Keratinocyte (primary cell): ENCODE measurements at regions not wholly inside any gene's neighbourhood (a gene's known extent, or its start where the extent isn't known, plus 50 kb on each side); places are given as distances from the start of the nearest gene placed in this dataset.

Source experiments
- DNase-seq: peaks from one replicate; pipeline ENCODE4 v3.0.0-alpha.2; 2011; ENCODE audit warnings: low read depth, missing footprints, low spot score
- FAIRE-seq: peaks from 2 replicates; lab custom pipeline; 2011; peaks lifted over from hg19 to GRCh38; lab: Jason Lieb, UNC
- H2AFZ ChIP-seq: 2 replicates; pipeline ENCODE4 v1.6.0; 2012; ENCODE audit warnings: low read length, control low read depth, inconsistent platforms; ENCODE audit not compliant: control insufficient read depth
- H3K27ac ChIP-seq: 2 replicates; pipeline ENCODE4 v1.5.1; 2011; ENCODE audit warnings: low read length; ENCODE audit not compliant: control insufficient read depth, insufficient read depth
- H3K27me3 ChIP-seq: 3 replicates; pipeline ENCODE4 v1.6.0; 2011; ENCODE audit warnings: low read length; ENCODE audit not compliant: control insufficient read depth, insufficient read depth; ENCODE audit errors: extremely low read depth
- H3K36me3 ChIP-seq, 2 experiments: 2 replicates in 1 of 2; 3 replicates in 1 of 2; pipeline ENCODE4 v1.5.1; 2011; ENCODE audit warnings: low read length in 2 of 2, mild to moderate bottlenecking in 1 of 2; ENCODE audit not compliant: control insufficient read depth in 2 of 2, insufficient read depth in 2 of 2; ENCODE audit errors: extremely low read depth in 1 of 2
- H3K4me1 ChIP-seq: 3 replicates; pipeline ENCODE4 v1.5.1; 2011; ENCODE audit warnings: low read length; ENCODE audit not compliant: control insufficient read depth, insufficient read depth; ENCODE audit errors: extremely low read depth
- H3K4me2 ChIP-seq: 3 replicates; pipeline ENCODE4 v1.6.0; 2011; ENCODE audit warnings: low read depth, low read length; ENCODE audit not compliant: control insufficient read depth, insufficient read depth; ENCODE audit errors: extremely low read depth
- H3K4me3 ChIP-seq, 3 experiments: fragments of 200-600 bp in 1 of 3; sonication (generic) in 1 of 3; 2 replicates in 2 of 3; 3 replicates in 1 of 3; pipeline ENCODE4 v1.5.1; 2011 to 2016; ENCODE audit warnings: low read length in 3 of 3, mild to moderate bottlenecking in 3 of 3, control low read depth in 2 of 3, inconsistent platforms in 1 of 3, low read depth in 1 of 3, mixed read lengths in 1 of 3, mixed run types in 1 of 3, moderate library complexity in 1 of 3; ENCODE audit not compliant: control insufficient read depth in 2 of 3, insufficient read depth in 2 of 3; ENCODE audit errors: extremely low read depth in 1 of 3
- H3K79me2 ChIP-seq: 2 replicates; pipeline ENCODE4 v1.6.0; 2012; ENCODE audit warnings: low read length; ENCODE audit not compliant: control insufficient read depth, insufficient read depth
- H3K9ac ChIP-seq: 3 replicates; pipeline ENCODE4 v1.6.0; 2011; ENCODE audit warnings: low read length; ENCODE audit not compliant: control insufficient read depth, insufficient read depth; ENCODE audit errors: extremely low read depth
- H3K9me1 ChIP-seq: 3 replicates; pipeline ENCODE4 v1.6.0; 2011; ENCODE audit warnings: low read length; ENCODE audit not compliant: control insufficient read depth, insufficient read depth; ENCODE audit errors: extremely low read depth
- H3K9me3 ChIP-seq: 2 replicates; pipeline ENCODE4 v1.5.1; 2012; ENCODE audit warnings: low read depth, low read length; ENCODE audit not compliant: control insufficient read depth
- H4K20me1 ChIP-seq: 3 replicates; pipeline ENCODE4 v1.6.0; 2011; ENCODE audit warnings: low read length; ENCODE audit not compliant: control insufficient read depth, insufficient read depth; ENCODE audit errors: extremely low read depth
- EZH2 ChIP-seq: IDR thresholded peaks from one replicate; pipeline ENCODE4 v1.6.1; 2012; ENCODE audit warnings: inconsistent platforms, mild to moderate bottlenecking, low read length, moderate library complexity
- dilution Hi-C: fragments of 300-500 bp; cut with MboI; formaldehyde crosslinking; loops from one replicate; pipeline ENCODE4 v1.7.0; 2020; ENCODE audit warnings: low sequenced_read_pairs; ENCODE audit not compliant: extremely low pct_ligation_motif_present
- TF ChIP-seq, protein P1 (sequence below), 3 experiments: IDR thresholded peaks in 1 of 3; conservative IDR thresholded peaks in 1 of 3; optimal IDR thresholded peaks in 1 of 3; 2 replicates in 2 of 3; 3 replicates in 1 of 3; pipeline versions ENCODE3 to v1.5.1; 2011; ENCODE audit warnings: low read length in 3 of 3, mild to moderate bottlenecking in 3 of 3, moderate library complexity in 2 of 3, control low read depth in 1 of 3, inconsistent platforms in 1 of 3; ENCODE audit not compliant: insufficient read depth in 2 of 3; ENCODE audit errors: extremely low read depth in 1 of 3

DNA sequence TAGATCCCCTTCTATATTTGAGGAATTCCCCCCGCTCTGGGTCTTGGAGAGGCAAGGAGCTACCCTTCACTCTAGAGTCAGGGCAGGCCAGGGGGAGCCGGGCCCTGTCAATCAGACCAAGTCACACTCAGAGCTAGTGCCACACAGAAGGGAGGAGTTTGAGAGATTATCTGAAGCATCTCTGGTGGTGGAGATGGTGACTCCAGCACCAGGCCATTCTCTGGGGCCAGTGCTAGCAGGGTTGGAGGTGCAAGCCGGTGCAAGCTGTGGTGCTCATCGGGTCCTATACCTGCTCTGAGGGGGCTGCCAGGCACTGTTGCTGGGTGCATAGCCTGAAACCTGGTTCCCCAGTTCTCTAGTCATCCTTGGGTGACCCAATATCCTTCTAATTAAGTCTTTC, 201.2 kb downstream of the COPRS start:
- FAIRE-seq = no peak
- H2AFZ ChIP-seq = no peak overlapping the region

DNA sequence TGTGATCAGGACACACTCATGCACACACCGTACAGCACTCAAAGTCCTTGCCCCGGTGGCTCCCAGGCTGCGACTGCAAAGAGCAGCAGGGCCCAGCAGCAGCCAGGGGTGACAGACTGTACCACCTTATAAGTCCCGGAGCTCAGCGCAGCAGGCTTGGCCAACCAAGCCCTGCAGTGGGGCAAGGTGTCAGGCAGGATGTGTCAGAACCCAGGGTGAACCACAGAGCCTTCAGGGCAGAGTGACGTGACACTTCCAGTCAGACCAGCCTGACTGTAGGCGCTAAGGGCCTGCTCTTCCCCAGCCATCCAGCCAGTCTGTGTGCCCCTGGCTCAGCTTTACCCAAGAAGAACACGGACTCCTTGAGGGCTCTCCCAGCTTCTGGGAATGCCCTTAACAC, 204.1 kb downstream of the COPRS start:
- FAIRE-seq (peak; percentile 99), DNase-seq (peak; percentile 91)
- no peaks in the 10 kb centered on the region for H3K9me1 ChIP-seq
- H3K4me3 ChIP-seq = no peak overlapping the region
- peak overlapping the region; percentile 37 for H3K9ac ChIP-seq
- no peaks in the 10 kb centered on the region for H3K9me3 ChIP-seq
- peak overlapping the region; percentile 60 for H3K4me2 ChIP-seq
- H4K20me1 ChIP-seq = no peaks in the 10 kb centered on the region
- no peaks in the 10 kb centered on the region for H3K79me2 ChIP-seq
- peaks cover 8% of the 10 kb centered on the region for H3K4me1 ChIP-seq
- dilution Hi-C loops = no loop called here
- TF ChIP-seq EZH2 = no peak
- TF ChIP-seq, protein P1, sequence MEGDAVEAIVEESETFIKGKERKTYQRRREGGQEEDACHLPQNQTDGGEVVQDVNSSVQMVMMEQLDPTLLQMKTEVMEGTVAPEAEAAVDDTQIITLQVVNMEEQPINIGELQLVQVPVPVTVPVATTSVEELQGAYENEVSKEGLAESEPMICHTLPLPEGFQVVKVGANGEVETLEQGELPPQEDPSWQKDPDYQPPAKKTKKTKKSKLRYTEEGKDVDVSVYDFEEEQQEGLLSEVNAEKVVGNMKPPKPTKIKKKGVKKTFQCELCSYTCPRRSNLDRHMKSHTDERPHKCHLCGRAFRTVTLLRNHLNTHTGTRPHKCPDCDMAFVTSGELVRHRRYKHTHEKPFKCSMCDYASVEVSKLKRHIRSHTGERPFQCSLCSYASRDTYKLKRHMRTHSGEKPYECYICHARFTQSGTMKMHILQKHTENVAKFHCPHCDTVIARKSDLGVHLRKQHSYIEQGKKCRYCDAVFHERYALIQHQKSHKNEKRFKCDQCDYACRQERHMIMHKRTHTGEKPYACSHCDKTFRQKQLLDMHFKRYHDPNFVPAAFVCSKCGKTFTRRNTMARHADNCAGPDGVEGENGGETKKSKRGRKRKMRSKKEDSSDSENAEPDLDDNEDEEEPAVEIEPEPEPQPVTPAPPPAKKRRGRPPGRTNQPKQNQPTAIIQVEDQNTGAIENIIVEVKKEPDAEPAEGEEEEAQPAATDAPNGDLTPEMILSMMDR (optimal IDR thresholded peaks at IDR 0.05 in 1 of 3, IDR thresholded peaks at IDR 0.05 in 1 of 3, conservative IDR thresholded peaks at IDR 0.05 in 1 of 3; ENCODE audit: extremely low read depth in 1 of 3, insufficient read depth in 2 of 3, low read length in 3 of 3) = peak in 1 of 3 experiments; percentile 2
- H3K27ac ChIP-seq = peak overlapping the region; percentile 40
- peaks cover 3% of the 10 kb centered on the region for H3K27me3 ChIP-seq
- H3K36me3 ChIP-seq = no peaks in the 10 kb centered on the region
- H2AFZ ChIP-seq = peak overlapping the region; percentile 71

More for the DNA sequence above, 201.2 kb downstream of the COPRS start:
- dilution Hi-C loops = no loop called here
- H3K4me1 ChIP-seq = peaks cover 8% of the 10 kb centered on the region
- TF ChIP-seq, protein P1 (optimal IDR thresholded peaks at IDR 0.05 in 1 of 3, IDR thresholded peaks at IDR 0.05 in 1 of 3, conservative IDR thresholded peaks at IDR 0.05 in 1 of 3; ENCODE audit: extremely low read depth in 1 of 3, insufficient read depth in 2 of 3, low read length in 3 of 3) = no peak
- no peak for TF ChIP-seq EZH2
- no peak overlapping the region for H3K9ac ChIP-seq
- no peaks in the 10 kb centered on the region for H4K20me1 ChIP-seq
- H3K36me3 ChIP-seq = no peaks in the 10 kb centered on the region
- H3K27me3 ChIP-seq = peaks cover 3% of the 10 kb centered on the region
- H3K4me3 ChIP-seq = no peak overlapping the region
- peaks cover 6% of the 10 kb centered on the region for H3K9me3 ChIP-seq
- no peak for DNase-seq
- no peak overlapping the region for H3K27ac ChIP-seq
- H3K4me2 ChIP-seq = no peak overlapping the region
- H3K79me2 ChIP-seq = no peaks in the 10 kb centered on the region
- no peaks in the 10 kb centered on the region for H3K9me1 ChIP-seq
